ENCODE measurements at regions not wholly inside any gene's neighbourhood (a gene's known extent, or its start where the extent isn't known, plus 50 kb on each side); places are given as distances from the start of the nearest gene placed in this dataset.
A peak's percentile ranks its signal among the peaks of the same experiment; 100 is the strongest.

GRCh38 chr5:87899721-87900131 lies 368.9 kb downstream of the TMEM161B start:
- DNase-seq (ENCODE audit: low read depth) (no peak), FAIRE-seq (no peak)

GRCh38 chr5:87899208-87899661 lies 369.4 kb downstream of the TMEM161B start:
- no peaks in the 10 kb centered on the region for H3K4me1 ChIP-seq (ENCODE audit: insufficient read depth, low read length)
- H3K4me2 ChIP-seq (ENCODE audit: low read length): no peak overlapping the region
- H3K27ac ChIP-seq (ENCODE audit: low read depth, low read length): no peak overlapping the region
- Mint-ChIP-seq H3K27me3 (ENCODE audit: low read depth, unreplicated experiment) (no peaks in the 10 kb centered on the region), H3K4me3 (ENCODE audit: unreplicated experiment) (no peak overlapping the region), H3K9me3 (ENCODE audit: unreplicated experiment) (no peaks in the 10 kb centered on the region), H3K4me1 (ENCODE audit: low read depth, unreplicated experiment) (peaks cover 20% of the 10 kb centered on the region), H3K27ac (ENCODE audit: unreplicated experiment) (no peak overlapping the region), H3K36me3 (ENCODE audit: low read depth, unreplicated experiment) (no peaks in the 10 kb centered on the region)
- TF ChIP-seq EZH2 (IDR thresholded peaks at IDR 0.05; ENCODE audit: insufficient read depth, low read length): no peak
- TF ChIP-seq CTCF (IDR thresholded peaks at IDR 0.05; ENCODE audit: insufficient read depth, low read depth, low read length): no peak
- DNase-seq (ENCODE audit: low read depth) (peak; percentile 77), FAIRE-seq (no peak)
- H4K20me1 ChIP-seq (ENCODE audit: insufficient read depth, low read length): no peaks in the 10 kb centered on the region
- H2AFZ ChIP-seq (ENCODE audit: low read depth, low read length): no peak overlapping the region
- H3K9me3 ChIP-seq (ENCODE audit: insufficient read depth, low read depth, low read length): no peaks in the 10 kb centered on the region
- no peaks in the 10 kb centered on the region for H3K27me3 ChIP-seq (ENCODE audit: insufficient read depth, low read length)
- H3K9ac ChIP-seq (ENCODE audit: low read length): no peak overlapping the region
- H3K79me2 ChIP-seq (ENCODE audit: insufficient read depth, low read length): no peaks in the 10 kb centered on the region
- H3K4me3 ChIP-seq (ENCODE audit: insufficient read depth, low read depth, low read length): no peak overlapping the region
- H3K36me3 ChIP-seq (ENCODE audit: insufficient read depth, low read length): no peaks in the 10 kb centered on the region

More at GRCh38 chr5:87899721-87900131, 368.9 kb downstream of the TMEM161B start:
- Histone ChIP-seq H3K9ac (ENCODE audit: low read length) (no peak overlapping the region), H3K4me1 (ENCODE audit: insufficient read depth, low read length) (no peaks in the 10 kb centered on the region), H4K20me1 (ENCODE audit: insufficient read depth, low read length) (no peaks in the 10 kb centered on the region), H3K27me3 (ENCODE audit: insufficient read depth, low read length) (no peaks in the 10 kb centered on the region), H3K9me3 (ENCODE audit: insufficient read depth, low read depth, low read length) (no peaks in the 10 kb centered on the region), H3K27ac (ENCODE audit: low read depth, low read length) (no peak overlapping the region), H3K4me3 (ENCODE audit: insufficient read depth, low read depth, low read length) (no peak overlapping the region), H3K4me2 (ENCODE audit: low read length) (no peak overlapping the region), H3K79me2 (ENCODE audit: insufficient read depth, low read length) (no peaks in the 10 kb centered on the region), H2AFZ (ENCODE audit: low read depth, low read length) (no peak overlapping the region), H3K36me3 (ENCODE audit: insufficient read depth, low read length) (no peaks in the 10 kb centered on the region)
- H3K36me3 Mint-ChIP-seq (ENCODE audit: low read depth, unreplicated experiment): no peaks in the 10 kb centered on the region
- H3K27me3 Mint-ChIP-seq (ENCODE audit: low read depth, unreplicated experiment): no peaks in the 10 kb centered on the region
- no peaks in the 10 kb centered on the region for H3K9me3 Mint-ChIP-seq (ENCODE audit: unreplicated experiment)
- no peak overlapping the region for H3K4me3 Mint-ChIP-seq (ENCODE audit: unreplicated experiment)
- H3K27ac Mint-ChIP-seq (ENCODE audit: unreplicated experiment): peak overlapping the region; percentile 6
- peaks cover 20% of the 10 kb centered on the region for H3K4me1 Mint-ChIP-seq (ENCODE audit: low read depth, unreplicated experiment)
- TF ChIP-seq CTCF (IDR thresholded peaks at IDR 0.05; ENCODE audit: insufficient read depth, low read depth, low read length) (no peak), EZH2 (IDR thresholded peaks at IDR 0.05; ENCODE audit: insufficient read depth, low read length) (no peak)

GRCh38 chr5:87898574-87898973 lies 370.1 kb downstream of the TMEM161B start:
- Mint-ChIP-seq H3K27me3 (ENCODE audit: low read depth, unreplicated experiment) (no peaks in the 10 kb centered on the region), H3K9me3 (ENCODE audit: unreplicated experiment) (no peaks in the 10 kb centered on the region), H3K27ac (ENCODE audit: unreplicated experiment) (no peak overlapping the region), H3K4me3 (ENCODE audit: unreplicated experiment) (no peak overlapping the region), H3K36me3 (ENCODE audit: low read depth, unreplicated experiment) (no peaks in the 10 kb centered on the region), H3K4me1 (ENCODE audit: low read depth, unreplicated experiment) (peaks cover 20% of the 10 kb centered on the region)
- H2AFZ ChIP-seq (ENCODE audit: low read depth, low read length): peak overlapping the region; percentile 34
- no peak overlapping the region for H3K9ac ChIP-seq (ENCODE audit: low read length)
- no peaks in the 10 kb centered on the region for H3K79me2 ChIP-seq (ENCODE audit: insufficient read depth, low read length)
- DNase-seq (ENCODE audit: low read depth) (no peak), FAIRE-seq (no peak)
- no peaks in the 10 kb centered on the region for H3K9me3 ChIP-seq (ENCODE audit: insufficient read depth, low read depth, low read length)
- no peaks in the 10 kb centered on the region for H3K36me3 ChIP-seq (ENCODE audit: insufficient read depth, low read length)
- H4K20me1 ChIP-seq (ENCODE audit: insufficient read depth, low read length): no peaks in the 10 kb centered on the region
- no peak overlapping the region for H3K4me3 ChIP-seq (ENCODE audit: insufficient read depth, low read depth, low read length)
- no peaks in the 10 kb centered on the region for H3K4me1 ChIP-seq (ENCODE audit: insufficient read depth, low read length)
- no peak overlapping the region for H3K27ac ChIP-seq (ENCODE audit: low read depth, low read length)
- no peaks in the 10 kb centered on the region for H3K27me3 ChIP-seq (ENCODE audit: insufficient read depth, low read length)
- TF ChIP-seq EZH2 (IDR thresholded peaks at IDR 0.05; ENCODE audit: insufficient read depth, low read length) (no peak), CTCF (IDR thresholded peaks at IDR 0.05; ENCODE audit: insufficient read depth, low read depth, low read length) (no peak)
- no peak overlapping the region for H3K4me2 ChIP-seq (ENCODE audit: low read length)
